ENCODE measurements at regions not wholly inside any gene's neighbourhood (a gene's known extent, or its start where the extent isn't known, plus 50 kb on each side); places are given as distances from the start of the nearest gene placed in this dataset.
A peak's percentile ranks its signal among the peaks of the same experiment; 100 is the strongest.

- no peak for TF ChIP-seq NFIB (CRISPR knock-in tag; IDR thresholded peaks at IDR 0.05; ENCODE audit: borderline replicate concordance)
- no peak for TF ChIP-seq ZBTB44 (CRISPR knock-in tag; IDR thresholded peaks at IDR 0.05)
- TF ChIP-seq THAP9 (CRISPR knock-in tag; IDR thresholded peaks at IDR 0.05; ENCODE audit: borderline replicate concordance), result no peak
- peak; percentile 98 for TF ChIP-seq TEAD3 (CRISPR knock-in tag; optimal IDR thresholded peaks at IDR 0.05; ENCODE audit: borderline replicate concordance)
- no peak for TF ChIP-seq GABPA (IDR thresholded peaks at IDR 0.05; ENCODE audit: low read depth, low read length)
- no peak for TF ChIP-seq GABPA (CRISPR knock-in tag; IDR thresholded peaks at IDR 0.05; ENCODE audit: low read depth)
- TF ChIP-seq NFAT5 (CRISPR knock-in tag; IDR thresholded peaks at IDR 0.05), result no peak
- TF ChIP-seq ZNF263 (CRISPR knock-in tag; IDR thresholded peaks at IDR 0.05), result no peak
- TF ChIP-seq MXD3 (CRISPR knock-in tag; IDR thresholded peaks at IDR 0.05), result peak; percentile 44; the same call in 1 of the 2 replicates
- peak; percentile 24; the same call in 1 of the 2 replicates for TF ChIP-seq DPF2 (CRISPR knock-in tag; IDR thresholded peaks at IDR 0.05; ENCODE audit: borderline replicate concordance, low read depth)
- no peak for TF ChIP-seq RBFOX2 (IDR thresholded peaks at IDR 0.05; ENCODE audit: low read depth, low read length)
- no peak for TF ChIP-seq BRCA1 (CRISPR knock-in tag; IDR thresholded peaks at IDR 0.05)
- TF ChIP-seq GABPB1 (CRISPR knock-in tag; IDR thresholded peaks at IDR 0.05), result peak; percentile 28; the same call in 1 of the 2 replicates
- TF ChIP-seq STAG1 (CRISPR knock-in tag; IDR thresholded peaks at IDR 0.05), result no peak
- no peak for TF ChIP-seq ZNF430 (CRISPR knock-in tag; IDR thresholded peaks at IDR 0.05)
- no peak for TF ChIP-seq FOXM1 (CRISPR knock-in tag; IDR thresholded peaks at IDR 0.05)
- no peak for TF ChIP-seq ZNF678 (CRISPR knock-in tag; IDR thresholded peaks at IDR 0.05)
- TF ChIP-seq SRSF1 (optimal IDR thresholded peaks at IDR 0.05; ENCODE audit: low read depth, low read length), result no peak
- peak; percentile 63; the same call in 1 of the 2 replicates for TF ChIP-seq ZNF350 (CRISPR knock-in tag; IDR thresholded peaks at IDR 0.05; ENCODE audit: borderline replicate concordance, low read depth)
- TF ChIP-seq ZNF674 (CRISPR knock-in tag; IDR thresholded peaks at IDR 0.05; ENCODE audit: low read depth), result no peak
- no peak; the same call in 1 of the 2 replicates for TF ChIP-seq POLR2AphosphoS5 (IDR thresholded peaks at IDR 0.05; ENCODE audit: low read depth, low read length)
Measured at GRCh38 chr14:34038358-34039057, 87.6 kb upstream of the EGLN3 start (continued).

All from HepG2 (cell line).